Activated CD8-positive, alpha-beta memory T cell treated with anti-CD3 and anti-CD28 coated beads for 4 hours (primary cell): ENCODE measurements at regions not wholly inside any gene's neighbourhood (a gene's known extent, or its start where the extent isn't known, plus 50 kb on each side); places are given as distances from the start of the nearest gene placed in this dataset.
"Not testable (repeated sequence)": the region's sequence is repeated elsewhere in the genome, so short reads cannot be mapped to it uniquely, and the experiment has no call there.

ENCODE experiments used
- DNase-seq, 2 donors: peaks; one replicate each; pipeline ENCODE4 v3.0.0-alpha.2; 2020; ENCODE audit warnings: low read depth in 2 of 2

GRCh38 chr4:177802661-177803060 lies 360.4 kb upstream of the AGA start:
- no peak for DNase-seq

- DNase-seq, result no peak
These were observed 360.9 kb upstream of the AGA start for GRCh38 chr4:177803151-177803550.

- no peak for DNase-seq
These were observed 367.6 kb upstream of the AGA start for GRCh38 chr4:177809791-177810190.

- DNase-seq, result no peak
These were observed 368.0 kb upstream of the AGA start for GRCh38 chr4:177810220-177810619.

GRCh38 chr4:177818392-177818791 lies 376.2 kb upstream of the AGA start:
- DNase-seq, result not testable (repeated sequence)

- DNase-seq, result no peak
These were observed 384.7 kb upstream of the AGA start for GRCh38 chr4:177826973-177827372.

GRCh38 chr4:177841258-177841657 lies 399.0 kb upstream of the AGA start:
- no peak for DNase-seq

GRCh38 chr4:177853229-177853628 lies 411.0 kb upstream of the AGA start:
- DNase-seq, result no peak

- no peak for DNase-seq
These were observed 413.4 kb upstream of the AGA start for GRCh38 chr4:177855507-177856197.

- no peak for DNase-seq
These were observed 417.9 kb upstream of the AGA start for GRCh38 chr4:177860171-177860570.

- DNase-seq, result no peak
These were observed 419.4 kb upstream of the AGA start for GRCh38 chr4:177861551-177862094.

- no peak for DNase-seq
These were observed 420.4 kb upstream of the AGA start for GRCh38 chr4:177862541-177863176.

GRCh38 chr4:177879851-177880250 lies 437.6 kb upstream of the AGA start:
- no peak for DNase-seq

GRCh38 chr4:177895136-177895535 lies 452.9 kb upstream of the AGA start:
- no peak for DNase-seq

- no peak for DNase-seq
These were observed 459.5 kb upstream of the AGA start for GRCh38 chr4:177901786-177902185.

GRCh38 chr4:177902386-177902785 lies 460.1 kb upstream of the AGA start:
- DNase-seq, result no peak

- no peak for DNase-seq
These were observed 465.6 kb upstream of the AGA start for GRCh38 chr4:177907736-177908424.

GRCh38 chr4:177921715-177922114 lies 479.5 kb upstream of the AGA start:
- DNase-seq, result no peak

- DNase-seq, result no peak
These were observed 481.7 kb upstream of the AGA start for GRCh38 chr4:177923888-177924287.

GRCh38 chr4:177937041-177937440 lies 494.8 kb upstream of the AGA start:
- no peak for DNase-seq

- no peak for DNase-seq
These were observed 496.0 kb upstream of the AGA start for GRCh38 chr4:177938226-177938625.

- DNase-seq, result no peak
These were observed 503.0 kb upstream of the AGA start for GRCh38 chr4:177945268-177945667.

GRCh38 chr4:177947607-177948006 lies 505.4 kb upstream of the AGA start:
- no peak for DNase-seq
